IMR-90 (cell line): ENCODE measurements at regions not wholly inside any gene's neighbourhood (a gene's known extent, or its start where the extent isn't known, plus 50 kb on each side); places are given as distances from the start of the nearest gene placed in this dataset.

Source experiments
- ATAC-seq: fragments of 200-7000 bp; cut with Tn5 transposase; 2 replicates; pipeline ENCODE4 v1.9.1; 2020; ENCODE audit warnings: low read depth, mild to moderate bottlenecking, moderate library complexity
- BruUV-seq: library from RNA; stranded (reverse); fragments of 400-500 nt; replicated peaks from 2 replicates; lab custom pipeline; 2021; lab: Mats Ljungman, UMichigan
- CTCF ChIA-PET: fragments of 300-600 bp; formaldehyde crosslinking; extraction: SDS; loops from one replicate; lab custom pipeline; 2021; ENCODE audit warnings: antibody characterized with exemption; lab: Yijun Ruan, JAX
- POLR2A ChIA-PET: fragments of 300-600 bp; sonication (Branson Sonifier 250); formaldehyde crosslinking; loops from one replicate; lab custom pipeline; 2022; ENCODE audit warnings: antibody characterized with exemption; ENCODE audit not compliant: unreplicated experiment; lab: Charles Lee
- DNase-seq: peaks from one replicate; pipeline ENCODE4 v3.0.0; 2013
- H2AFZ ChIP-seq: replicated peaks from 2 replicates; pipeline ENCODE3; 2013; ENCODE audit warnings: low read length, mild to moderate bottlenecking; ENCODE audit not compliant: poor library complexity
- H2AK5ac ChIP-seq: 2 replicates; pipeline ENCODE4 v1.6.1; 2013; ENCODE audit warnings: low read depth, low read length, inconsistent platforms
- H2AK9ac ChIP-seq: replicated peaks from 2 replicates; pipeline ENCODE3; 2013; ENCODE audit warnings: mild to moderate bottlenecking, low read depth, low read length, moderate library complexity; ENCODE audit not compliant: poor library complexity
- H2BK120ac ChIP-seq: 2 replicates; pipeline ENCODE4 v1.6.1; 2013; ENCODE audit warnings: low read depth, low read length, inconsistent platforms
- H2BK15ac ChIP-seq: 3 replicates; pipeline ENCODE4 v1.6.1; 2013; ENCODE audit warnings: low read depth, low read length, inconsistent platforms
- H2BK20ac ChIP-seq: 2 replicates; pipeline ENCODE4 v1.6.1; 2013; ENCODE audit warnings: low read depth, mild to moderate bottlenecking, inconsistent platforms, low read length, moderate library complexity
- H2BK5ac ChIP-seq: 2 replicates; pipeline ENCODE4 v1.6.1; 2013; ENCODE audit warnings: mild to moderate bottlenecking, low read depth, low read length, inconsistent platforms; ENCODE audit not compliant: poor library complexity, severe bottlenecking
- H3K14ac ChIP-seq: replicated peaks from 2 replicates; pipeline ENCODE4 v1.6.1; 2013; ENCODE audit warnings: low read depth, low read length, inconsistent platforms
- H3K18ac ChIP-seq: 2 replicates; pipeline ENCODE4 v1.6.1; 2013; ENCODE audit warnings: low read depth, low read length, control low read depth
- H3K23ac ChIP-seq: 2 replicates; pipeline ENCODE4 v1.6.1; 2013; ENCODE audit warnings: low read depth, low read length, inconsistent platforms
- H3K27ac ChIP-seq: 2 replicates; pipeline ENCODE4 v1.5.1; 2013; ENCODE audit warnings: mild to moderate bottlenecking, control low read depth, low read length; ENCODE audit not compliant: insufficient read depth
- H3K27me3 ChIP-seq: 2 replicates; pipeline ENCODE4 v1.6.1; 2013; ENCODE audit warnings: low read length; ENCODE audit not compliant: control insufficient read depth, insufficient read depth
- H3K36me3 ChIP-seq: 2 replicates; pipeline ENCODE4 v1.6.1; 2013; ENCODE audit warnings: low read length, mixed read lengths; ENCODE audit not compliant: control insufficient read depth, insufficient read depth
- H3K4ac ChIP-seq: 2 replicates; pipeline ENCODE4 v1.6.1; 2013; ENCODE audit warnings: low read depth, low read length, inconsistent platforms
- H3K4me1 ChIP-seq: 2 replicates; pipeline ENCODE4 v1.6.1; 2013; ENCODE audit warnings: low read length, mixed read lengths; ENCODE audit not compliant: control insufficient read depth, insufficient read depth
- H3K4me2 ChIP-seq: 2 replicates; pipeline ENCODE4 v1.6.1; 2013; ENCODE audit warnings: low read depth, mild to moderate bottlenecking, control low read depth, low read length, moderate library complexity
- H3K4me3 ChIP-seq: 2 replicates; pipeline ENCODE4 v1.5.1; 2013; ENCODE audit warnings: low read depth, mild to moderate bottlenecking, control low read depth, low read length, moderate library complexity; ENCODE audit not compliant: insufficient read depth
- H3K56ac ChIP-seq: 2 replicates; pipeline ENCODE4 v1.6.1; 2013; ENCODE audit warnings: low read length, inconsistent platforms; ENCODE audit not compliant: insufficient read depth; ENCODE audit errors: extremely low read depth
- H3K79me1 ChIP-seq, 2 experiments: 2 replicates each; pipeline ENCODE4 v1.6.1; 2013; ENCODE audit warnings: low read length in 2 of 2, inconsistent platforms in 1 of 2, low read depth in 1 of 2
- H3K9ac ChIP-seq: 2 replicates; pipeline ENCODE4 v1.6.1; 2013; ENCODE audit warnings: low read depth, low read length, control low read depth
- H3K9me1 ChIP-seq: 2 replicates; pipeline ENCODE4 v1.6.1; 2013; ENCODE audit warnings: low read length, inconsistent platforms; ENCODE audit not compliant: insufficient read depth
- H3K9me3 ChIP-seq: 2 replicates; pipeline ENCODE4 v1.6.1; 2013; ENCODE audit warnings: low read length; ENCODE audit not compliant: control insufficient read depth, insufficient read depth
- H4K20me1 ChIP-seq: 2 replicates; pipeline ENCODE4 v1.6.1; 2013; ENCODE audit warnings: low read length, inconsistent platforms; ENCODE audit not compliant: insufficient read depth
- H4K5ac ChIP-seq: 2 replicates; pipeline ENCODE4 v1.6.1; 2013; ENCODE audit warnings: mild to moderate bottlenecking, low read depth, low read length, control low read depth
- H4K8ac ChIP-seq, 2 experiments: 2 replicates each; pipeline ENCODE4 v1.6.1; 2013; ENCODE audit warnings: low read depth in 2 of 2, low read length in 2 of 2, control low read depth in 1 of 2, inconsistent platforms in 1 of 2
- H4K91ac ChIP-seq: 2 replicates; pipeline ENCODE4 v1.6.1; 2013; ENCODE audit warnings: low read depth, low read length, inconsistent platforms; ENCODE audit not compliant: insufficient read depth
- BHLHE40 ChIP-seq: fragments of 150-350 bp; IDR thresholded peaks from 2 replicates; pipeline ENCODE4 v1.6.1; 2016; ENCODE audit warnings: mild to moderate bottlenecking, low read depth, low read length
- CEBPB ChIP-seq: IDR thresholded peaks from 2 replicates; pipeline ENCODE4 v1.6.1; 2012; ENCODE audit warnings: low read depth, low read length, improper control_type of control experiment
- CHD1 ChIP-seq: IDR thresholded peaks from 2 replicates; pipeline ENCODE4 v1.6.1; 2012; ENCODE audit warnings: low read depth, low read length, improper control_type of control experiment
- ELK1 ChIP-seq: fragments of 150-350 bp; IDR thresholded peaks from 2 replicates; pipeline ENCODE4 v1.6.1; 2016; ENCODE audit warnings: low read depth, mild to moderate bottlenecking, low read length, moderate library complexity, borderline replicate concordance
- FOS ChIP-seq: fragments of 150-350 bp; IDR thresholded peaks from 2 replicates; pipeline ENCODE4 v1.6.1; 2016; ENCODE audit warnings: low read depth, low read length
- MAFK ChIP-seq: IDR thresholded peaks from 2 replicates; pipeline ENCODE4 v1.6.1; 2012; ENCODE audit warnings: low read depth, low read length, improper control_type of control experiment
- MAZ ChIP-seq: IDR thresholded peaks from 2 replicates; pipeline ENCODE4 v1.6.1; 2012; ENCODE audit warnings: low read depth, mild to moderate bottlenecking, low read length, improper control_type of control experiment, moderate library complexity, borderline replicate concordance
- MXI1 ChIP-seq: IDR thresholded peaks from 2 replicates; pipeline ENCODE4 v1.6.1; 2012; ENCODE audit warnings: low read depth, mild to moderate bottlenecking, low read length, moderate library complexity, borderline replicate concordance
- POLR2A ChIP-seq: IDR thresholded peaks from 2 replicates; pipeline ENCODE4 v1.6.1; 2012; ENCODE audit warnings: mild to moderate bottlenecking, low read depth, low read length
- RAD21 ChIP-seq: IDR thresholded peaks from 2 replicates; pipeline ENCODE4 v1.6.1; 2012; ENCODE audit warnings: low read length, improper control_type of control experiment
- RCOR1 ChIP-seq: IDR thresholded peaks from 2 replicates; pipeline ENCODE4 v1.6.1; 2012; ENCODE audit warnings: mild to moderate bottlenecking, low read length, improper control_type of control experiment; ENCODE audit not compliant: insufficient replicate concordance
- RFX5 ChIP-seq: IDR thresholded peaks from 2 replicates; pipeline ENCODE4 v1.8.0; 2012; ENCODE audit warnings: low read depth, mild to moderate bottlenecking, low read length, moderate library complexity
- SMC3 ChIP-seq: fragments of 150-350 bp; IDR thresholded peaks from 2 replicates; pipeline ENCODE4 v1.6.1; 2016; ENCODE audit warnings: low read depth, mild to moderate bottlenecking, antibody characterized with exemption, low read length, moderate library complexity
- WGBS, 2 experiments: methylation state at CpG; one replicate each; pipeline versions ENCODE4 v1.1.5 to v1.1.7; 2013; ENCODE audit warnings: missing lambda C conversion rate in 2 of 2; ENCODE audit not compliant: insufficient read length in 1 of 2; ENCODE audit errors: extremely low coverage in 2 of 2; 5-methylcytosine and 5-hydroxymethylcytosine counted together
- dilution Hi-C: fragments of 300-500 bp; cut with HindIII; formaldehyde crosslinking; loops from one replicate; pipeline ENCODE4 v1.14.3; 2018; ENCODE audit warnings: low sequenced_read_pairs; ENCODE audit not compliant: unreplicated experiment
- in situ Hi-C: fragments of 300-500 bp; cut with MboI; formaldehyde crosslinking; loops from 3 replicates; pipeline ENCODE4 v1.14.3; 2019; ENCODE audit warnings: low sequenced_read_pairs, inconsistent platforms, mixed read lengths
- intact Hi-C: fragments of 100-400 bp; cut with micrococcal nuclease; formaldehyde crosslinking; loops from 2 replicates; pipeline ENCODE4 v1.10.0; 2022
- TF ChIP-seq, protein P1 (sequence below): conservative IDR thresholded peaks from 2 replicates; pipeline ENCODE4 v1.5.1; 2012; ENCODE audit warnings: mild to moderate bottlenecking, low read depth, low read length, improper control_type of control experiment
- TF ChIP-seq, protein P2 (sequence below): fragments of 150-350 bp; IDR thresholded peaks from 2 replicates; pipeline ENCODE4 v1.6.1; 2017; ENCODE audit warnings: mild to moderate bottlenecking, antibody characterized with exemption, low read length, low read depth

DNA sequence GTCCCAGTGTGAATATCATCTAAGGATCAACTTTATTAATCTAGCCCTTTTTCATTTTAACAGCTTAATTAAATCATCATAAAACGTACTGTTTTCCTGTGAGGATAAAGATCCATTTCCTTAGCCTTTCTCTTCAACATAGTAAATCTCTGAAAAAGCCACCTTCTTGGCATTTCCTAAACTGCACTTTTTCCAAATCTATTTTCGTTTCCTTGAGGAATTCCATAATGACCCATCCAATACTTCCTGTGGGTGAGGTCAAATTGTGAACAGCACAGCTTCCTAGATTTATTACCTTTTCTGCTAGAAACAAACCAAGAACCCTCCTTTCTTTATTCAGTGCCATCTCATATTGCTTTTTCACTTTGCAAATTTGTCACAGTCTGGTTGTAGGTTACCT lies 129.4 kb upstream of the CNTN4 start:
- Histone ChIP-seq H3K9me3 (peaks cover 9% of the 10 kb centered on the region), H4K5ac (no peak overlapping the region), H3K9me1 (no peaks in the 10 kb centered on the region), H3K4ac (no peak overlapping the region), H3K4me3 (no peak overlapping the region), H2AFZ (no peak overlapping the region), H4K20me1 (no peaks in the 10 kb centered on the region), H4K8ac (no peak overlapping the region), H4K91ac (no peak overlapping the region), H3K23ac (no peak overlapping the region), H2BK5ac (no peak overlapping the region), H3K9ac (no peak overlapping the region), H3K27me3 (no peaks in the 10 kb centered on the region), H3K56ac (no peak overlapping the region), H2BK15ac (no peak overlapping the region), H3K4me2 (no peak overlapping the region), H3K79me1 (no peaks in the 10 kb centered on the region), H2AK9ac (no peak overlapping the region), H3K27ac (no peak overlapping the region), H2AK5ac (no peak overlapping the region), H2BK20ac (no peak overlapping the region), H3K14ac (no peak overlapping the region), H2BK120ac (no peak overlapping the region), H3K36me3 (no peaks in the 10 kb centered on the region), H3K4me1 (no peaks in the 10 kb centered on the region), H3K18ac (no peak overlapping the region)
- DNase-seq (no peak), ATAC-seq (no peak)
- no TSS peak for BruUV-seq
- POLR2A ChIA-PET, result no interaction called here
- TF ChIP-seq MAFK (no peak), FOS (no peak), RCOR1 (no peak), CEBPB (no peak), ELK1 (no peak), CHD1 (no peak), RFX5 (no peak), POLR2A (no peak), RAD21 (no peak), SMC3 (no peak), BHLHE40 (no peak), MXI1 (no peak), MAZ (no peak)
- TF ChIP-seq, protein P1, sequence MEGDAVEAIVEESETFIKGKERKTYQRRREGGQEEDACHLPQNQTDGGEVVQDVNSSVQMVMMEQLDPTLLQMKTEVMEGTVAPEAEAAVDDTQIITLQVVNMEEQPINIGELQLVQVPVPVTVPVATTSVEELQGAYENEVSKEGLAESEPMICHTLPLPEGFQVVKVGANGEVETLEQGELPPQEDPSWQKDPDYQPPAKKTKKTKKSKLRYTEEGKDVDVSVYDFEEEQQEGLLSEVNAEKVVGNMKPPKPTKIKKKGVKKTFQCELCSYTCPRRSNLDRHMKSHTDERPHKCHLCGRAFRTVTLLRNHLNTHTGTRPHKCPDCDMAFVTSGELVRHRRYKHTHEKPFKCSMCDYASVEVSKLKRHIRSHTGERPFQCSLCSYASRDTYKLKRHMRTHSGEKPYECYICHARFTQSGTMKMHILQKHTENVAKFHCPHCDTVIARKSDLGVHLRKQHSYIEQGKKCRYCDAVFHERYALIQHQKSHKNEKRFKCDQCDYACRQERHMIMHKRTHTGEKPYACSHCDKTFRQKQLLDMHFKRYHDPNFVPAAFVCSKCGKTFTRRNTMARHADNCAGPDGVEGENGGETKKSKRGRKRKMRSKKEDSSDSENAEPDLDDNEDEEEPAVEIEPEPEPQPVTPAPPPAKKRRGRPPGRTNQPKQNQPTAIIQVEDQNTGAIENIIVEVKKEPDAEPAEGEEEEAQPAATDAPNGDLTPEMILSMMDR, result no peak
- TF ChIP-seq, protein P2, sequence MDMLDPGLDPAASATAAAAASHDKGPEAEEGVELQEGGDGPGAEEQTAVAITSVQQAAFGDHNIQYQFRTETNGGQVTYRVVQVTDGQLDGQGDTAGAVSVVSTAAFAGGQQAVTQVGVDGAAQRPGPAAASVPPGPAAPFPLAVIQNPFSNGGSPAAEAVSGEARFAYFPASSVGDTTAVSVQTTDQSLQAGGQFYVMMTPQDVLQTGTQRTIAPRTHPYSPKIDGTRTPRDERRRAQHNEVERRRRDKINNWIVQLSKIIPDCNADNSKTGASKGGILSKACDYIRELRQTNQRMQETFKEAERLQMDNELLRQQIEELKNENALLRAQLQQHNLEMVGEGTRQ, result no peak
- CTCF ChIA-PET, result no interaction called here
- intact Hi-C loops, result no loop called here
- in situ Hi-C loops, result no loop called here
- dilution Hi-C loops, result no loop called here
- WGBS, 2 experiments, result no CpG with 5 or more reads among the region's 2 CpGs
